ENCODE measurements at regions not wholly inside any gene's neighbourhood (a gene's known extent, or its start where the extent isn't known, plus 50 kb on each side); places are given as distances from the start of the nearest gene placed in this dataset.

- TF ChIP-seq EZH2 (IDR thresholded peaks at IDR 0.05) (no peak), POLR2AphosphoS5 (IDR thresholded peaks at IDR 0.05; ENCODE audit: borderline replicate concordance, low read depth, low read length) (no peak), FOXP2 (optimal IDR thresholded peaks at IDR 0.05; ENCODE audit: control extremely low read depth, extremely low read length, insufficient read depth) (no peak)
Measured at GRCh38 chr6:113209315-113209714, 647.8 kb upstream of the MARCKS start.

Data from SK-N-MC (cell line).